ENCODE measurements at regions not wholly inside any gene's neighbourhood (a gene's known extent, or its start where the extent isn't known, plus 50 kb on each side); places are given as distances from the start of the nearest gene placed in this dataset.

- Histone ChIP-seq H3K4me3 (ENCODE audit: low read depth, low read length) (no peak overlapping the region), H3K36me3 (replicated peaks) (no peaks in the 10 kb centered on the region), H3K27ac (no peak overlapping the region), H3K27me3 (replicated peaks) (no peaks in the 10 kb centered on the region)
- TF ChIP-seq CTCF (IDR thresholded peaks at IDR 0.05; ENCODE audit: low read depth, low read length, missing control alignments) = no peak
- in situ Hi-C loops (cut with HindIII; ENCODE audit: low pct_ligation_motif_present, low sequenced_read_pairs) = no loop called here
- DNase-seq = no peak
Observed at GRCh38 chr2:128391679-128392078, 73.0 kb upstream of the HS6ST1 start.

- Histone ChIP-seq H3K36me3 (replicated peaks) (no peaks in the 10 kb centered on the region), H3K27ac (no peak overlapping the region), H3K4me3 (ENCODE audit: low read depth, low read length) (no peak overlapping the region), H3K27me3 (replicated peaks) (no peaks in the 10 kb centered on the region)
- in situ Hi-C loops (cut with HindIII; ENCODE audit: low pct_ligation_motif_present, low sequenced_read_pairs) = no loop called here
- no peak for TF ChIP-seq CTCF (IDR thresholded peaks at IDR 0.05; ENCODE audit: low read depth, low read length, missing control alignments)
- DNase-seq = no peak
Observed at GRCh38 chr2:128392207-128392606, 73.5 kb upstream of the HS6ST1 start.

- TF ChIP-seq CTCF (IDR thresholded peaks at IDR 0.05; ENCODE audit: low read depth, low read length, missing control alignments) = no peak
- Histone ChIP-seq H3K27me3 (replicated peaks) (no peaks in the 10 kb centered on the region), H3K36me3 (replicated peaks) (no peaks in the 10 kb centered on the region), H3K4me3 (ENCODE audit: low read depth, low read length) (no peak overlapping the region), H3K27ac (no peak overlapping the region)
- in situ Hi-C loops (cut with HindIII; ENCODE audit: low pct_ligation_motif_present, low sequenced_read_pairs) = no loop called here
- no peak for DNase-seq
Observed at GRCh38 chr2:128394007-128394730, 75.5 kb upstream of the HS6ST1 start.

- in situ Hi-C loops (cut with HindIII; ENCODE audit: low pct_ligation_motif_present, low sequenced_read_pairs) = no loop called here
- Histone ChIP-seq H3K27me3 (replicated peaks) (no peaks in the 10 kb centered on the region), H3K27ac (no peak overlapping the region), H3K36me3 (replicated peaks) (no peaks in the 10 kb centered on the region), H3K4me3 (ENCODE audit: low read depth, low read length) (no peak overlapping the region)
- TF ChIP-seq CTCF (IDR thresholded peaks at IDR 0.05; ENCODE audit: low read depth, low read length, missing control alignments) = no peak
- no peak for DNase-seq
Observed at GRCh38 chr2:128395196-128395595, 76.5 kb upstream of the HS6ST1 start.

GRCh38 chr2:128395640-128396499 is 77.2 kb upstream of the HS6ST1 start:
- TF ChIP-seq CTCF (IDR thresholded peaks at IDR 0.05; ENCODE audit: low read depth, low read length, missing control alignments) = no peak
- in situ Hi-C loops (cut with HindIII; ENCODE audit: low pct_ligation_motif_present, low sequenced_read_pairs) = no loop called here
- Histone ChIP-seq H3K27ac (peak overlapping the region; percentile 70), H3K36me3 (replicated peaks) (no peaks in the 10 kb centered on the region), H3K4me3 (ENCODE audit: low read depth, low read length) (no peak overlapping the region), H3K27me3 (replicated peaks) (no peaks in the 10 kb centered on the region)
- DNase-seq = peak; percentile 27

Measured in brain microvascular endothelial cell (primary cell).